HFFc6 (cell line): ENCODE measurements at regions not wholly inside any gene's neighbourhood (a gene's known extent, or its start where the extent isn't known, plus 50 kb on each side); places are given as distances from the start of the nearest gene placed in this dataset.

Source experiments
- DNase-seq: peaks from one replicate; pipeline ENCODE4 v3.0.0-alpha.2; 2018
- H3K27ac Mint-ChIP-seq: 2 replicates; pipeline ENCODE4 v1.8.0; 2020; ENCODE audit warnings: mild to moderate bottlenecking, mixed read lengths
- H3K27me3 Mint-ChIP-seq: 2 replicates; pipeline ENCODE4 v1.8.0; 2021; ENCODE audit warnings: mild to moderate bottlenecking, moderate library complexity, mixed read lengths; ENCODE audit not compliant: insufficient read depth
- H3K36me3 Mint-ChIP-seq: 2 replicates; pipeline ENCODE4 v1.8.0; 2021; ENCODE audit warnings: low read depth, mixed read lengths
- H3K4me1 Mint-ChIP-seq: 2 replicates; pipeline ENCODE4 v1.8.0; 2020; ENCODE audit warnings: low read depth, mixed read lengths
- H3K4me3 Mint-ChIP-seq: 2 replicates; pipeline ENCODE4 v1.8.0; 2020; ENCODE audit warnings: mild to moderate bottlenecking, moderate library complexity, mixed read lengths
- H3K9me3 Mint-ChIP-seq: 2 replicates; pipeline ENCODE4 v1.8.0; 2020; ENCODE audit warnings: mild to moderate bottlenecking, mixed read lengths
- CTCF ChIP-seq: fragments of 200-600 bp; sonication (generic); IDR thresholded peaks from 2 replicates; pipeline ENCODE4 v1.5.0; 2021; ENCODE audit warnings: antibody characterized with exemption, mild to moderate bottlenecking

GRCh38 chr2:72031346-72032110 lies 116.1 kb downstream of the CYP26B1 start:
- no peak for DNase-seq
- TF ChIP-seq CTCF = no peak
- Mint-ChIP-seq H3K27ac (no peak overlapping the region), H3K4me3 (no peak overlapping the region), H3K4me1 (peaks cover 8% of the 10 kb centered on the region), H3K27me3 (peaks cover 37% of the 10 kb centered on the region), H3K36me3 (no peaks in the 10 kb centered on the region), H3K9me3 (no peaks in the 10 kb centered on the region)

- no peak for TF ChIP-seq CTCF
- Mint-ChIP-seq H3K36me3 (no peaks in the 10 kb centered on the region), H3K9me3 (no peaks in the 10 kb centered on the region), H3K4me1 (no peaks in the 10 kb centered on the region), H3K27ac (no peak overlapping the region), H3K27me3 (peaks cover 40% of the 10 kb centered on the region), H3K4me3 (no peak overlapping the region)
- no peak for DNase-seq
Measured at GRCh38 chr2:72028996-72029395, 118.7 kb downstream of the CYP26B1 start.

GRCh38 chr2:72028351-72028995 lies 119.2 kb downstream of the CYP26B1 start:
- Mint-ChIP-seq H3K36me3 (no peaks in the 10 kb centered on the region), H3K4me3 (no peak overlapping the region), H3K9me3 (no peaks in the 10 kb centered on the region), H3K27ac (no peak overlapping the region), H3K4me1 (no peaks in the 10 kb centered on the region), H3K27me3 (peaks cover 36% of the 10 kb centered on the region)
- no peak for DNase-seq
- TF ChIP-seq CTCF = no peak

GRCh38 chr2:72027426-72028161 lies 120.1 kb downstream of the CYP26B1 start:
- H3K36me3 Mint-ChIP-seq = no peaks in the 10 kb centered on the region
- no peak overlapping the region for H3K27ac Mint-ChIP-seq
- TF ChIP-seq CTCF = peak; percentile 14; the same call in 1 of the 2 replicates
- no peaks in the 10 kb centered on the region for H3K9me3 Mint-ChIP-seq
- no peak for DNase-seq
- H3K4me3 Mint-ChIP-seq = no peak overlapping the region
- no peaks in the 10 kb centered on the region for H3K4me1 Mint-ChIP-seq
- peaks cover 36% of the 10 kb centered on the region for H3K27me3 Mint-ChIP-seq

- H3K4me3 Mint-ChIP-seq = no peak overlapping the region
- no peaks in the 10 kb centered on the region for H3K4me1 Mint-ChIP-seq
- no peak for DNase-seq
- no peaks in the 10 kb centered on the region for H3K9me3 Mint-ChIP-seq
- H3K27ac Mint-ChIP-seq = no peak overlapping the region
- TF ChIP-seq CTCF = no peak
- H3K27me3 Mint-ChIP-seq = peaks cover 38% of the 10 kb centered on the region
- no peaks in the 10 kb centered on the region for H3K36me3 Mint-ChIP-seq
Measured at GRCh38 chr2:72026819-72027425, 120.7 kb downstream of the CYP26B1 start.
